ENCODE measurements at regions not wholly inside any gene's neighbourhood (a gene's known extent, or its start where the extent isn't known, plus 50 kb on each side); places are given as distances from the start of the nearest gene placed in this dataset.

GRCh38 chr1:239436286-239436685, 49.9 kb downstream of the CHRM3 start:
- DNase-seq (ENCODE audit: low read depth in 2 of 2): no peak

DNA sequence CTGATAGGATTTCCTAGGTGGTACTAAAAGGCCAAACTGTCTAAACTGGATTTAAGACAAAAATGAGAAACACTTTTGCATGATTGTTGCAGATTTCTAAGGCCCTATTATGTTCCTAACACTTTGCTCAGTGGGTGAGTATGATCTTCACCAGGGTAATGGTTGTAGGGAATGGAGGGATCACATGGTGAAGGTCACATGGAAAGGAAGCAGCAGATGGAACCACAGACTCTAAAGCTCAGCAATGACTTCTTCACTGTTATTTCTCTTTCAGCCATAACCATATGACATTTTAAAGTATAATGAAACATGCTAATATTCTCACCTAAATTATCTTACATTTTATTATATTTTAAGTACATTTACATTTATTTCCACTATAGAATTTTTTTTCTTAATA, 51.5 kb downstream of the CHRM3 start:
- no peak for DNase-seq (ENCODE audit: low read depth in 2 of 2)

DNA sequence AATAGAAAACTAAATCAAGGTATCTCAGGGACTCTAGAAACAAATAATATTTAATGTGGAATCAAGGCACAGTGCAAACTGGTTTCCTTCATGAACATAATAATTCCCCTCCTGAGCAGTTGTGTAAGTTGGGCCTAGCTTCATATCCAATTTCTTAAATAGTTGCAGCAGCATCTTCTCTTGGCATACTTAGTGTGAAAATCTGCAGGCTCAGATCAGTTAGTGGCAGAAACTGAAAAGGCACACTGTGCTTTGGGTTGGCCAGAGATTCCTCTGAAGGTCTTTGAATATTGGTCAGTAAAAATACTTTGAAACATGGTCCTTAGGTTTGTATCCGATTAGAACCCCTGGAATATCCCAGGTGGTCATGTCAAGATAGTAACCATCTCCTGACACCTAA, 52.5 kb downstream of the CHRM3 start:
- DNase-seq (ENCODE audit: low read depth in 2 of 2): no peak

GRCh38 chr1:239443361-239443760, 57.0 kb downstream of the CHRM3 start:
- no peak for DNase-seq (ENCODE audit: low read depth in 2 of 2)

- no peak for DNase-seq (ENCODE audit: low read depth in 2 of 2)
Measured at GRCh38 chr1:239446611-239447010, 60.2 kb downstream of the CHRM3 start.

- DNase-seq (ENCODE audit: low read depth in 2 of 2): no peak
Measured at GRCh38 chr1:239448911-239449310, 62.5 kb downstream of the CHRM3 start.

DNA sequence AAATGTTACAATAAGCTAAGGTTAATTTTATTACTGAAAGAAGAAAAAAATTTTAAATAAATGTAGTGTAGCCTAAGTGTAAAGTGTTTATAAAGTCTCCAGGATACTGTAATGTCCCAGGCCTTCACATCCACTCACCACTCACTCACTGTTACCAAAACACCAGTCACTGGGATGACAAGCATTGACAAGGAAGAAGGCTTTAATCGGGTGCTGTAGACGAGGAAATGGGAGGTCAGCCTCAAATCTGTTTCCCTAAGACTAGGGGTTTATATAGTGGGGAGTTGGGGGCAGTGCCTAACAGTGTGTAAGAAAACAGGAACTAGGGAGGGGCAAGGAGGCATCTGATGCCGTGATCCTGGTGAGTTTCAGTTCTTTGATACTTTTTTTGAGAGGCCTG, 69.4 kb downstream of the CHRM3 start:
- no peak for DNase-seq (ENCODE audit: low read depth in 2 of 2)

DNA sequence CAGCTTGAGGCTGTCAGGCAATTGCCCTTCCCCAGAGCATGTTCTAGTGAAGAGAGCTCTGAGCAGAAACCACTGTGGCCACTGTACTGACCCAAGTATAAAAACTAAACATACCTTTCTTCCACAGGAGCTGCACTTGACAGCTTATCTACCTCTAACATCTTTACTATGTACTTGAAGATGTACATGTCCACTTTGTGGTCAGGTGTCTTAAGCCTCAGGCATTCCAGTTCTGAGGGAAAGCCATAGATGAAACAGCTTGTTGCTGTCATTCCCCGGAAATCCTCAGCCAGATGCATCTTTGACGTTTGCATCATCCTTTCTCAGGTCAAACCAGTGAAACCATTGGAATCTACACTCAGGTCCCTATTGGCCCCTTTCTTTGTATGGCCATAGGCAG, 70.4 kb downstream of the CHRM3 start:
- DNase-seq (ENCODE audit: low read depth in 2 of 2): no peak

DNA sequence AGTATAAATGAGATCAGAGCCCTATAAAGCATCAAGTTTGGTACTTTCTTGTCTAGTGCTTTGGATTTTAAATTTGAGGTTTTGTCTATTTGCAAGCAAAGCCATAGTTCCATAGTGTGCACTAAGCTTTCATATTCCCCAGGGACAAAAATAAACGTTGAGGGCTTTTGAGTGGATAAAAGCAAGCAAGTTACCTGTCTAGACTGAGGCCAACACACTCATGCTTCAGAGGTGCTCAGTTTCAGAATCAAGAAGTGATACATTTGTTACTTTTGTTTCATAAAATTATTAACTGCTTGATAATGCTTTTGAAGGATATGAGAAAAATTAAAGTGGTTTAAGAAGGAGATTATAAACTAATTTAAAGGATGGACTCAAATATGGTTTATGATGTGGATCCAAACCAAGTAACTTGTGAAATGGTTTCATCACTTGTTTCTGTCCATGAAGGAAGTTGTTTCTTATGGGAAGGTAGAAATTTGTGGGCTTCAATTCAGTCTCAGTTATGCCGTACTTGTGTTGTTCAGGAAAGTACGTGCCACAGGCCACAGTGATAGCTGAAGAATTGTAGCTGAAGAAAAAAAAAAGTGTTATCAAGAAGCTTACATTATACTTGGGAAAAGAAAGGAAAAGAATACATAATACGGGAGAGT, 71.2 kb downstream of the CHRM3 start:
- DNase-seq (ENCODE audit: low read depth in 2 of 2): no peak

DNA sequence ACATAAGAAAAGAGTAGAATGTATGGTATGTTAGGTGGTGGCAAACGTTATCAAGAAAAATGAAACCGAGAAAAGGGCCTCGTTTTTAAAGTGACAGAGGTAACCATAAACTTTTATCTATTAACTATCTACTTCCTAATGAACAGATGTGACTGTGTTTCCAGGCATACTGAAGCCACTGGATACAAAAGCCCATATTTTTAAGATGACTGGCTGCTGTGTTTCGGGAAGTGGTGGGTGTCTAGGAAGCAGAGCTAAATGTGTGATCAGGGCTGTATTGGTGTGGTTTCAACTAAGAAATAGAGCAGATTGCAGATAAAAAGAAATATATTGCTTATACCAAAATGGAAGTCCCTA, 71.8 kb downstream of the CHRM3 start:
- DNase-seq (ENCODE audit: low read depth in 2 of 2): no peak

DNA sequence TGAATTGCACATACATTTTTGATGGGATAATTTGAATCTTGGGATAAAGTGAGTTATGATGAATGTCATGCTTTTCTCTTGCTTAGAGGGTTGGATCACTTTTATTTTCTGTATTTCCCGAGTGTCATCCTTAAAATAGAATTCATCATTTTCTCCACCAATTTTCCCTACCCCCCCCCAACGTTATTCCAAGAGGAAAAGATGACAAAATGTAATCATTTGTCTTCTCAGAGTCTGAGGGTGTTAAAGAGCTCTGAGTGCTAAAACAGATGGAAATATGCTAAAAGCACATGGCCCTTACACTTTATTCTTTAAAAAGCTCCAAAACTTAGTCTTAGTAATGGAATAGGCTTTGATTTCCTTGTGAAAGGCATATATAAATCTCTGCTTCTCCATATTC, 81.4 kb downstream of the CHRM3 start:
- no peak for DNase-seq (ENCODE audit: low read depth in 2 of 2)

GRCh38 chr1:239478069-239478468, 91.7 kb downstream of the CHRM3 start:
- no peak for DNase-seq (ENCODE audit: low read depth in 2 of 2)

DNA sequence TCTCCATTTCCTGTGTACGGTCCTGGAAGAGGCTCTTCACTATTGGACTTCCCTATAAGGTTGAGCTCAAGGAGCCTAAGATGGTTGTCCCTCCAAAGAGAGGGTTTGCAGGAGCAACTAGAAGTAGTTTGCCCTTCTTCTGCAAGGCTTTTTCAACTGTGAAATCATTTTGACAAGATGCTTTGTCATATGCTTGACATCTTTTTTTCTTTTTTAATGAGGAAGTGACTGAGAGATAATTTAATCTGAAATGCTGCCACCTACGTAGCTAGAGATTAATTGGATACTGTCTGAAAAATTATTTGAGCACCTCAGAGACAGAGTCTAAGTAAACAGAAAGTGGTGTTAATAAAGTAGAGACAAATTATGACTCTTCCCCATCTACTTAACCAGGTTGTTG, 97.0 kb downstream of the CHRM3 start:
- no peak for DNase-seq (ENCODE audit: low read depth in 2 of 2)

- DNase-seq (ENCODE audit: low read depth in 2 of 2): no peak
Measured at GRCh38 chr1:239493811-239494414, 107.5 kb downstream of the CHRM3 start.

GRCh38 chr1:239505094-239505493, 118.7 kb downstream of the CHRM3 start:
- no peak for DNase-seq (ENCODE audit: low read depth in 2 of 2)

GRCh38 chr1:239507826-239508225, 121.5 kb downstream of the CHRM3 start:
- no peak for DNase-seq (ENCODE audit: low read depth in 2 of 2)

DNA sequence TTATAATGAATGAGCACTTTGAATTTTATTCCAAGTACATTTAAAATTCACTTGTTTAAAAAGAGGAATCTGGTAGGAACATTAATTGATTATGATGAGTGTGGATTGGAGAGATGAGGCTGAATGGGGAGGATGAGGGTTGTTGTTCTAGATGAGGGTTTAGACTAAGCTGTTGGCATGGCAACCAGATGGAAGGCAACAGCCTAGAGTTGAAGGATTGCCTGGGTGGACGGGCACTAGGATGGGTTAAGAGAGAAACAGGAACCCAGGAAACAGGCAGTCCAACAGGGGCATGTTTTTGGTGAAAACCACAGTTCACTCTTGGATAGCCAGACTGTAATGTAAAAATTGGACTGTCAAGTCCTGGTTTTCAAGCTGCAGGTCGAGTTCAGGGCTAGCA, 125.5 kb downstream of the CHRM3 start:
- no peak for DNase-seq (ENCODE audit: low read depth in 2 of 2)

- DNase-seq (ENCODE audit: low read depth in 2 of 2): no peak
Measured at GRCh38 chr1:239516579-239516978, 130.2 kb downstream of the CHRM3 start.

DNA sequence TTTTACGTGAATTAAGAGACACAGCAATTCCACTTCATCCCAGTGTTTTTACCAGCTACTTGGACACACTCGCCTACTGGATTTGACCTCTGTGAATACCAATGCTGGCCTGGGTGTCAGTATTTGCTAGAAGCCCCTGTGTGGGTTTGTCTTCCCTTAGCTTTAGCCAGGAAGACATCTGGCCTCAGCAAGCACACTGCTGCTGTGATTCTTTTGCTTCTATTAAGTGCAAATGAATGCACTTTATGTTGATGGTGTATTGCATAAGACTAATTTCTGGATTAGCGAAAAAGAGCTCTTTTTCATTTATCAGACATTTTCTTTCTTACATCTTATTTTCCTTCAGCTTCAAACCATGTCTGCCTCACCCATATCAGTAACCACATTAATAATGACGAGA, 140.0 kb downstream of the CHRM3 start:
- no peak for DNase-seq (ENCODE audit: low read depth in 2 of 2)

- DNase-seq (ENCODE audit: low read depth in 2 of 2): no peak
Measured at GRCh38 chr1:239527051-239527693, 140.8 kb downstream of the CHRM3 start.

GRCh38 chr1:239536165-239536849, 149.9 kb downstream of the CHRM3 start:
- no peak for DNase-seq (ENCODE audit: low read depth in 2 of 2)

GRCh38 chr1:239537795-239538194, 151.4 kb downstream of the CHRM3 start:
- DNase-seq (ENCODE audit: low read depth in 2 of 2): no peak

All from fibroblast of skin of left biceps (primary cell).